OCI-LY3 (cell line): ENCODE measurements at regions not wholly inside any gene's neighbourhood (a gene's known extent, or its start where the extent isn't known, plus 50 kb on each side); places are given as distances from the start of the nearest gene placed in this dataset.
"Not testable (repeated sequence)": the region's sequence is repeated elsewhere in the genome, so short reads cannot be mapped to it uniquely, and the experiment has no call there.

Source experiments
- H2AFZ ChIP-seq: fragments of 200-600, 300-600 bp; shearing (Covaris generic); 2 replicates; pipeline ENCODE4 v1.6.0; 2014; ENCODE audit warnings: antibody characterized with exemption, low read depth, low read length
- H3K27ac ChIP-seq: fragments of 200-600, 300-600 bp; sonication (generic); 2 replicates; pipeline ENCODE4 v1.5.1; 2014; ENCODE audit warnings: mild to moderate bottlenecking, low read length, moderate library complexity, mixed read lengths
- H3K27me3 ChIP-seq: fragments of 200-600, 300-600 bp; sonication (generic); 2 replicates; pipeline ENCODE4 v1.6.1; 2014; ENCODE audit warnings: low read depth, low read length, mixed read lengths
- H3K36me3 ChIP-seq: fragments of 200-600, 300-600 bp; sonication (generic); replicated peaks from 2 replicates; pipeline ENCODE3; 2014; ENCODE audit warnings: low read depth, low read length, mixed read lengths
- H3K4me1 ChIP-seq: fragments of 300-600, 200-600 bp; sonication (generic); 2 replicates; pipeline ENCODE4 v1.6.1; 2014; ENCODE audit warnings: low read length, mixed read lengths
- H3K4me2 ChIP-seq: fragments of 200-600, 300-600 bp; sonication (generic); 2 replicates; pipeline ENCODE4 v1.6.1; 2014; ENCODE audit warnings: low read length, mixed read lengths
- H3K4me3 ChIP-seq: fragments of 300-600, 200-600 bp; sonication (generic); 2 replicates; pipeline ENCODE4 v1.5.1; 2014; ENCODE audit warnings: antibody characterized with exemption, mild to moderate bottlenecking, low read length, moderate library complexity
- H3K79me2 ChIP-seq: fragments of 300-600, 200-600 bp; shearing (Covaris generic); 2 replicates; pipeline ENCODE4 v1.6.1; 2014; ENCODE audit warnings: mild to moderate bottlenecking, low read length, mixed read lengths
- H3K9ac ChIP-seq: fragments of 300-600, 200-600 bp; shearing (Covaris generic); 2 replicates; pipeline ENCODE4 v1.6.0; 2014; ENCODE audit warnings: mild to moderate bottlenecking, low read length, moderate library complexity
- H3K9me3 ChIP-seq: fragments of 200-600, 300-600 bp; shearing (Covaris generic); 2 replicates; pipeline ENCODE4 v1.6.1; 2014; ENCODE audit warnings: low read length, mixed read lengths; ENCODE audit not compliant: insufficient read depth
- H4K20me1 ChIP-seq: fragments of 200-600, 300-600 bp; sonication (generic); 2 replicates; pipeline ENCODE4 v1.6.1; 2016; ENCODE audit warnings: low read length, mixed read lengths; ENCODE audit not compliant: insufficient read depth

- not testable (repeated sequence) for H4K20me1 ChIP-seq, H3K27me3 ChIP-seq, H3K36me3 ChIP-seq, H2AFZ ChIP-seq, H3K9me3 ChIP-seq, H3K9ac ChIP-seq, H3K4me2 ChIP-seq, H3K79me2 ChIP-seq, H3K4me1 ChIP-seq, H3K4me3 ChIP-seq, H3K27ac ChIP-seq
Measured at GRCh38 chr10:47680848-47681637, 82.3 kb downstream of the SYT15B start.

DNA sequence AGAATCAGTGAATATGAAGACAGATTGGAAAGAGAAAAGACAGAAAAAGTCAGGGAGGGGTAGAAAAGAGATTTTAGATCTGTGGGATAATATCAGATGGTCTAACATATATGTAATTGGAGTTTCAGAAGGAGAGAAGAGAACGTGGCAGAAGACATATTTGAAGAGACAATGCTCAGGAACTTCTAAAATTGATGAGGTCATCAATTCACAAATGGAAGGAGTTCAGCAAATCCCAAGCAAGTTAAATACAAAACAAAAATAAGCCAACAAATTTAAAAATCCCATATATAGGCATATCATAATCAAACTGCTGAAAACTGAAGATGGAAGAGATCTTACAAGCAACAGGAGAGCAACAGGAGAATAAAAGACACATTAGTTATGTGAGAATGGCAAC lies 87.3 kb downstream of the SYT15B start:
- H3K36me3 ChIP-seq, H3K4me3 ChIP-seq, H3K79me2 ChIP-seq, H3K27me3 ChIP-seq, H3K9ac ChIP-seq, H3K4me1 ChIP-seq, H2AFZ ChIP-seq, H3K9me3 ChIP-seq, H4K20me1 ChIP-seq, H3K4me2 ChIP-seq, H3K27ac ChIP-seq: not testable (repeated sequence)

DNA sequence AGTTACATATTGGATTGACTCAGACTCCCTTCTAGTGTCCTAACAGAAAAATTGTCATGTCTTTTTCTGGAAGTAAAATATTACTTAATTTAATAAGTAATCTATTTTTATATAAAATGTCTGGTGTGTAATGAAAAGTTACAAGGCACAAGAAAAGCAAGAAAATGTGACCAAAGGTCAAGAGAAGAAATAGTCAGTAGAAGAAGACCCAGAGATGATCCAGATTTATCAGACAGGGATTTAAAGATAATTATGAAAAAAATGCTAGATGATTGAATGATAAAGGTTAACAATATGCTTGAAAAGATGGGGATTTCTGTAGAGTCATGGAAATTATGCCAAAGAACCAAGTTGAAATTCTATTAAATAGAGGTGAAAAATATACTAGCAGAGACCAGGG lies 87.8 kb downstream of the SYT15B start:
- not testable (repeated sequence) for H3K79me2 ChIP-seq, H3K9me3 ChIP-seq, H3K4me2 ChIP-seq, H3K4me1 ChIP-seq, H3K27me3 ChIP-seq, H3K9ac ChIP-seq, H3K4me3 ChIP-seq, H3K27ac ChIP-seq, H3K36me3 ChIP-seq, H4K20me1 ChIP-seq, H2AFZ ChIP-seq

DNA sequence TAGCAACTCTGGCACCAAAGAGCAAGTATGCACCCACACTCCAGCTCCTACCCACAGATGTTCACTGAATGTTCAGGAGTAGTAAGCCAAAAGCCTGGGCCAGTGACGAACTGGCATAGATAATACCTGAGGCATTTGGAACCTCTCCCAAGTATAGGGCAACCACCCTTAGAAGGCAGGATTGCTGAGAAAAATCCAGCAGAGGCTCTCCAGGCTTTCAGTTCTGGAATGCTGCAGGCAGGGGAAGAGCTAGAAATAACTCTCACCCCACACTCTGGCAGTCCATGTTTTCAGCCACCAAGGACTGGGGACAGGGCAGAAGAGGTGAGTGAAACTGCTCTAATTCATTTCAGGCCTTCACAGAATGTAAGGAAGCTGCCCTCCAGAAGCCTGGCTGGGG lies 90.3 kb downstream of the SYT15B start:
- H3K4me3 ChIP-seq, H3K4me2 ChIP-seq, H3K27ac ChIP-seq, H2AFZ ChIP-seq, H3K9ac ChIP-seq, H4K20me1 ChIP-seq, H3K9me3 ChIP-seq, H3K79me2 ChIP-seq, H3K27me3 ChIP-seq, H3K4me1 ChIP-seq, H3K36me3 ChIP-seq: not testable (repeated sequence)

DNA sequence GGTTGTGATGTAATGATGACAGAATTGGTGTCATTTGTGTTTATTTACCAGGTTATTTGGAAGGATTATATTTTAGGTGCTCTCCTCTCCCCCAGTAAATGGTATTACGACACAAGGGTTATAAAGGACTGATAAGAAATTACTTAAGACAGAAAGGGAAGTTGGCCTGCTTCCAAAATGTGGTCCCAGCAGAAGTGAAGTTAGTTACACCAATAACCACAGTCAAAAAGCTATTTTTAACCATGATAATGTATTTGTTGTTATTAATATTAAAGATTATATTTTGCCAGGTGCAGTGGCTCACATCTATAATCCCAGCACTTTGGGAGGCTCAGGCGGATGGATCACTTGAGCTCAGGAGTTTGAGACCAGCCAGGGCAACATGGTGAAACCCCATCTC lies 92.5 kb downstream of the SYT15B start:
- H3K4me2 ChIP-seq, H4K20me1 ChIP-seq, H2AFZ ChIP-seq, H3K79me2 ChIP-seq, H3K36me3 ChIP-seq, H3K27ac ChIP-seq, H3K27me3 ChIP-seq, H3K4me1 ChIP-seq, H3K4me3 ChIP-seq, H3K9ac ChIP-seq, H3K9me3 ChIP-seq: not testable (repeated sequence)

- H3K79me2 ChIP-seq, H3K4me1 ChIP-seq, H3K4me3 ChIP-seq, H3K36me3 ChIP-seq, H3K27me3 ChIP-seq, H3K27ac ChIP-seq, H3K4me2 ChIP-seq, H4K20me1 ChIP-seq, H3K9me3 ChIP-seq, H2AFZ ChIP-seq, H3K9ac ChIP-seq: not testable (repeated sequence)
Measured at GRCh38 chr10:47661955-47662577, 101.3 kb downstream of the SYT15B start.

DNA sequence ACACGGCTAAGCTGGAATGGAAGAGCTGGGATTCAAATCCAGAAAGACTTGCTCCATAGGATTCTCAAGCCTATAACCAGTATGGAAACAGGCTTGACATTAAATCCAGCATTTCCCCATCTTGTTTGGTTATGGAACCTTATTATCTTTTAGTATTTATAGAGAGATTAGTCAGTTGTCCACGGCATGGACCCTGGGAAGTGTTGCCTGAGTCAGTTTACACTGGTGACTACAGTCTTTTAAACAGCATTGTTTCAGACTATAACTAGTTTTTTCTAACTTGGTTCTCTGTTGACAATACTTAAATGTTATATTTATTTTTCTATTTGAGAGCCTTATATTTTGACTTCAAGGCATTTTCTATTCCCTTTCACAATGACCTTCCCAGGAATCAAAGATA lies 106.7 kb downstream of the SYT15B start:
- not testable (repeated sequence) for H3K4me3 ChIP-seq, H3K27ac ChIP-seq

DNA sequence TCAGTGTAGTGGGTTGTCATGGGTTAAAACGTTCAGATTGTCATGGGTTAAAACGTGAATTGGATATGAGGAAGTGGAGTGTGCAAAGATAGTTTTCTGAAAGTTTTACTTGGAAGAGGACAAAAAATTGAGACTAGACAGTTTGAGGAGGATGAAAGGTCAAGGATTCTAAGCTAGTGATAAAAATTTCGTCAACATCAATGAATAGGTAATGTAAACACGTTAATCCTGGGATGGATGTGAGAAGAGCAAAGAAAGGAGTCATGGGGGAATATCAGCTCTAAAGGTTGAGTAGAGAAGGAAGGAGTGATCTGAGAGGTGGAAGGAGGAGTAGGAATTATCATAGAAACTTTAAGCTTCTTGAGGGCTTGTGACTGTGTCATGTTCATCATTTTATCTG lies 109.2 kb downstream of the SYT15B start:
- not testable (repeated sequence) for H3K4me3 ChIP-seq, H3K79me2 ChIP-seq, H4K20me1 ChIP-seq, H3K4me1 ChIP-seq, H3K27me3 ChIP-seq, H3K27ac ChIP-seq, H3K9me3 ChIP-seq, H2AFZ ChIP-seq, H3K9ac ChIP-seq, H3K4me2 ChIP-seq, H3K36me3 ChIP-seq

More for the DNA sequence above, 106.7 kb downstream of the SYT15B start:
- not testable (repeated sequence) for H3K27me3 ChIP-seq, H3K9me3 ChIP-seq, H2AFZ ChIP-seq, H3K4me1 ChIP-seq, H3K79me2 ChIP-seq, H4K20me1 ChIP-seq, H3K36me3 ChIP-seq, H3K9ac ChIP-seq, H3K4me2 ChIP-seq

DNA sequence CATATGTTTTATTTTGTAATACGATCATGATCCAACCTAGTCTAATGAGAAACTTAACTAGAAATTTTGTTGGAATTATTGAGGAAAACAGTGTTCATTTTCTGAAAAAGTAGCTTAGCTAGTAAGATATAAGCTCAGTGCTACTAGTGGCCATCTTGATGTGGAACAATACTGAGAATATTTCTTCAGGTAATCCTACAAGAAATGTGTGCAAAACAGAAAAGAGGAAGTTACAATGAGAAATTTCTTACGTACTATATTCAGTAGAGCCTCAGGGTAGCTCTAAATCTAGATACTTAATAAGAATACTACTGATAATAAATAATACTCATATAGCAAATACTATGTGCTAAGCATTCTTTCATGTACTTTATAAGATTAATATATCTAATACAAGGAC lies 114.8 kb downstream of the SYT15B start:
- not testable (repeated sequence) for H2AFZ ChIP-seq, H3K79me2 ChIP-seq, H3K27ac ChIP-seq, H3K4me1 ChIP-seq, H3K9ac ChIP-seq, H3K4me2 ChIP-seq, H3K9me3 ChIP-seq, H3K36me3 ChIP-seq, H4K20me1 ChIP-seq, H3K27me3 ChIP-seq, H3K4me3 ChIP-seq
